H7 (cell line): ENCODE measurements at regions not wholly inside any gene's neighbourhood (a gene's known extent, or its start where the extent isn't known, plus 50 kb on each side); places are given as distances from the start of the nearest gene placed in this dataset.
"Not testable (repeated sequence)": the region's sequence is repeated elsewhere in the genome, so short reads cannot be mapped to it uniquely, and the experiment has no call there.

Experiments
- DNase-seq: peaks from one replicate; pipeline ENCODE4 v3.0.0; 2012
- H3K27me3 ChIP-seq: 2 replicates; pipeline ENCODE4 v1.6.0; 2011; ENCODE audit warnings: mild to moderate bottlenecking, low read length; ENCODE audit not compliant: control insufficient read depth, insufficient read depth
- H3K36me3 ChIP-seq: replicated peaks from 2 replicates; pipeline ENCODE4 v1.5.1; 2011; ENCODE audit warnings: low read length; ENCODE audit not compliant: control insufficient read depth, insufficient read depth
- H3K4me3 ChIP-seq: 2 replicates; pipeline ENCODE4 v1.5.1; 2011; ENCODE audit warnings: low read depth, mild to moderate bottlenecking, control low read depth, low read length, moderate library complexity; ENCODE audit not compliant: insufficient read depth

DNA sequence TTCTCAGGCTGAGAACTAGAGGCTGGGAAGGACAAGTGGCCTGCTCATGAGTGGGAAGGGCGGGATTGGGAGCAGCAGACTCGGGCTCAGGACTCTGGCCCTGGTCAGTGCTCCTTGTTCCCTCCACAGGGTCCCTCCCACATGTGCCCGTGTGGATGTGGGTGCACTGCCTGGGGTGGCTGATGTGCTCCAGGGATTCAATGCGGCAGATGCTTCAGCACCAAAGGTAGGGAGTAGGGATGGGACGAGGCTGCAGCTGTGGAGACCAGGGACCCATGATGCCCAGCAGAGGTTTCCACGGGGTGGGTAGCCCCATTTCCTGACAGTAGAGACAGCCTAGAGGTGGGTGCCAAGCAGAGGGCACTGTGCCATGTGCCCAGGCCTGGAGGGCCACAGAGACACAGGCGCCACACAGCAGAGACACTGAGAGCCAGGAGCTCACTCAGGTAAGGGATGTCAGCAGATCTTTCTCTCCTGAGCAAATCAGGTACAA lies 89.5 kb downstream of the GGTLC2 start:
- Histone ChIP-seq H3K36me3 (no peaks in the 10 kb centered on the region), H3K4me3 (no peak overlapping the region), H3K27me3 (peaks cover 36% of the 10 kb centered on the region)
- DNase-seq = no peak

DNA sequence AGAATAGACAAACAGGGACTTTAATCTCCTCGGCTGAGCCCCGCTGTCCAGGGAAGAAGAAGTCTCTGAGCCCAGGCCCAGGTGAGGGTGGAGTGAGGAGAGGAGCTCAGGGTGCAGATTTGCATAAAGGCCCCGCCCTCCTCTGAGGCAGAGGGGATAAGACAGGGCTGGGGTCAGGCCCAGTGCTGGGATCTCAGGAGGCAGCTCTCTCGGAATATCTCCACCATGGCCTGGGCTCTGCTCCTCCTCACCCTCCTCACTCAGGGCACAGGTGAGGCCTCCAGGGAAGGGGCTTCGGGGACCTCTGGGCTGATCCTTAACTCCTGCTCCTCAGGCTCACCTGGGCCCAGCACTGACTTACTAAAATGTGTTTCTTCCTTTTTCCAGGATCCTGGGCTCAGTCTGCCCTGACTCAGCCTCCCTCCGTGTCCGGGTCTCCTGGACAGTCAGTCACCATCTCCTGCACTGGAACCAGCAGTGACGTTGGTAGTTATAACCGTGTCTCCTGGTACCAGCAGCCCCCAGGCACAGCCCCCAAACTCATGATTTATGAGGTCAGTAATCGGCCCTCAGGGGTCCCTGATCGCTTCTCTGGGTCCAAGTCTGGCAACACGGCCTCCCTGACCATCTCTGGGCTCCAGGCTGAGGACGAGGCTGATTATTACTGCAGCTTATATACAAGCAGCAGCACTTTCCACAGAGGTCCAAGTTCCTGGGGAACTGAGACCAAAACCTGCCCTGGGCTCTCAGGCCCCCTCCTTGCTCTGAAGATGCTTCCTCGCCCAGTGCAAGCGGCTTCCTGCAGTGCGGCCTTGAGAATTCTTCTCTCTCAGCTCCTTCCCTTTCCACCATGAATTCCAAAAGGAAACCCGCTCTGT lies 90.2 kb downstream of the GGTLC2 start:
- peaks cover 38% of the 10 kb centered on the region for H3K27me3 ChIP-seq
- not testable (repeated sequence) for H3K4me3 ChIP-seq, H3K36me3 ChIP-seq
- peak; percentile 71 for DNase-seq

DNA sequence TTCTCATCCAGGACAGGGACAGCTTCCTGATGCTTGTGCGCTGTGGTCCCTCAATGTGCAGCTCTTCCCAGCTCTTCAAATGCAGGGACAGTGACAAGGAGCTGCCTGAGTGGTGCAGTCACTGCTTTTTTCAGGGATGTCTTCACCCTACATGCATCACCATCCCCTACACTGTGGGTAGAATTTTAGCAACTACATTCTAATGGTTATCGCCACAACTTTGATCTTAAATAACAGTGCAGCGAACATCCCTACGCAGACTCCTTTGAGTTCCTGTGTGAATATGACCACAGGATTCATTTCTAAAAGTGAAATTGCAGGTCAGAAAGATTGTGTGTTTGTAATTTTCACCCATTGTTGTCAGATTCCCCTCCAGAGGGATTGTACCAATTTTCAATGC lies 90.9 kb downstream of the GGTLC2 start:
- H3K27me3 ChIP-seq = peaks cover 38% of the 10 kb centered on the region
- H3K4me3 ChIP-seq, H3K36me3 ChIP-seq: not testable (repeated sequence)

DNA sequence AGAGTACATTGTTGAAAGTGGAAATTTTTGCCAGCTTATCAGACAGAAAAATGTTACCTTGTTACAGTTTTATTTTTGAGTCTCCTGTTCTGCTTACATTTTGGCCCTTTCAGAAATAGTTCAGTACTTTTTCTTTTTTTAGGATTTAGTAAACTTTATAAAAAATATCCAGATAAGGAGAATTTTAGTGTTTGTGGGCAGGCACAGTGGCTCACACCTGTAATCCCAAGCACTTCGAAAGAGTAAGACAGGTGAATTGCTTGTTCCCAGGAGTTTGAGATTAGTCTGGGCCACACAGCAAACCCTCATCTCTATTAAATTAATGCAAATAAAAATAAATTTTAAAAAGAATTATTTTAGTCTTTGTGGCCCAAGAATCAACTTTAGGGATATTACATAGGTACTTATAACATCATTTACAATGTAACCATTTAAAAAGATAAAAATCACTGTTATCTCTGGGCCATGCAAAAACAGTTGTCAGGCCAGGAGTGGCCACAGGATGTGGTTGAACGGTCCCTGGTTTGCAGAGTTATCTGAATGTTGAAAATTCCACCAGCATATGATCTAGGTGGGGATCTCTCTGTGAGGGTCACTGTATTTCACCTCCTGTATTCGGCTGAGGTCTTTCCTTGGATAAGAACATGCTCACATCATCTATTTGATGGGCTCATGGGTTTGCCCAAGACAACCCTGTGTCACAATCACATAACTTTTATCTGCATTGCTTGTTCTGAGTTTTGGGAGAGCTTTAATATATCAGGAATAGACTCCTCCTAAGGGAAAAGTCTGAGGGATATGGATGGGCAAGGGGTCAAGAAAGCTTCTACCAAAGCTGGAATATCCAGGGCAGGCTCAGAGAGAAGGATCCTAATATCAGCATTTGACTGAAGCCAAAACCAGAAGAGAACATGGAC lies 91.5 kb downstream of the GGTLC2 start:
- Histone ChIP-seq H3K4me3 (no peak overlapping the region), H3K36me3 (no peaks in the 10 kb centered on the region), H3K27me3 (peaks cover 37% of the 10 kb centered on the region)
- DNase-seq = no peak

More for the DNA sequence above, 90.9 kb downstream of the GGTLC2 start:
- not testable (repeated sequence) for DNase-seq

DNA sequence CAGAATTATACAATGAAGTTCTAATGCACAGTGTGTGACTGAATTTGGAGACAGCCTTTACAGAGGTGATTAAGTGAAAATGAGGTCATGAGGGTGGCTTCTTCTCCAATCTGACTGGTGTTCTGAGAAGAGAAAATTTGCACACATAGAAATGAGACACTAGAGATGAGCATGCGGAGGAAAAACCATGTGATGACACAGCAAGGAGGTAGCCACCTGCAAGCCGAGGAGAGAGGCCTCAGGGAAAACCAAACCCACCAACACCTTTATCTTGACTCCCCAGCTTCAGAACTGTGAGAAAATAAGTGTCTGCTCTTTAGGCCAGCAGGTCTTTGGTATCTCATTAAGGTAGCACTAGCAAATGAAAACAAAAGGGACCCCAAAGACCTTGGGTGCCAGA lies 93.2 kb downstream of the GGTLC2 start:
- no peak overlapping the region for H3K4me3 ChIP-seq
- peaks cover 40% of the 10 kb centered on the region for H3K27me3 ChIP-seq
- DNase-seq = no peak
- H3K36me3 ChIP-seq = no peaks in the 10 kb centered on the region

DNA sequence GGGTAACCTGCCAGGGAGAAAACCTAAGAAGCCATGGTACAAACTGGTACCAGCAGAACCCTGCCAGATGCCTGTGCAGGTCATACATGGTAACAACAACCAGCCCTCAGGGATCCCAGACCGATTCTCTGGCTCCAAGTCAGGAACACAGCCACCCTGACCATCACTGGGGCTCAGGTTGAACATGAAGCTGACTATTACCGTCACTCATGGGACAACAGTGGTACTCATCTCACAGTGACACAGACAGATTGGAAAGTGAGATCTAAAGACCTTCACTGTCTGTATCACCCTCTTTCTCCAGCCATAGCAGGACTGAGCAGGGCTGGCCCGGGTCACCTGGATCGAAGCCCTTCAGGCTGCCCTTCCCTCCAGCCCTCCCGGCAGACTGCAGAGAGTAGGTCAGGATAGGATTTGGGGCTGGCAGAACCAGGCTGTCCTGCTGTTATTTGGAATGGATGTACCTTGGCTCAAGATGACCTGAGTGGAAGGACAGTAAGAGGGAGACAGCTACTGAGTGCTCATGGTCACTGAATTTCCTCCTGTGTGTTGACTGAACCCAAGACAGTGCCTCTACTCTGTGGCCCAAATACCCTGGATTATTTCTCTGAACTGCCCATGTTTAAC lies 94.7 kb downstream of the GGTLC2 start:
- no peaks in the 10 kb centered on the region for H3K36me3 ChIP-seq
- no peak for DNase-seq
- peaks cover 47% of the 10 kb centered on the region for H3K27me3 ChIP-seq

DNA sequence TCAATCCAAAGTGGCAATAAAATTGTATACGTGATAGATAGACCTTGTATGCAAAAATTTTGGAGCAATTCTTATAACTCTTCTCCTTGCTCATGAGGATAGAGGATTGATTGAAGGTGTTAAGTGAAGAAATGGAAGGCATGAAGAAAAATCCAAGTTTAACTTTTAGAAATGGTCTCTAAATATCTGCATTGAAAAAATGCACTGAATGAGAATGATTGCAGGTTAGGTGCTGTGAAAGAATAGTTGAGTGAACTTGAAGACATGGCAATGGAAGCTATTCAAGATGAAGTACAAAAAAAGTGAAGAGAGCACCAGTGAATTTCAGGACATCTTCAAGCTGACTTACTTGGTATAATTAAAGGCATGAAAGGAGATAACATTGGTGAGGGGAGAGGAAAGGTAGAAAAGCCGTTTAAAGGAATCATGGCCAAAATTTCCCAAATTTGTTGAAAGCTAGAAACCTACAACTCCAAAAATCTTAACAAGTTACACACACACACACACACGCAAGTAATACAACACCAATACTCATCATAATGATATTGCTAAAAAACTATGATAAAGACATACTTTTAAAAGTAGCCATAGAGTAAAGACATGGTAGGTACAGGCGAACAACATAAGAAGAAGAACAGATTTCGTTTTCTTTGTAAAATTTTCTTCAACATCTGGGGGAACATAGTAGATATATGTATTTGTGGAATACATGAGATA lies 96.3 kb downstream of the GGTLC2 start:
- H3K27me3 ChIP-seq = peaks cover 54% of the 10 kb centered on the region
- DNase-seq = no peak

More for the DNA sequence above, 94.7 kb downstream of the GGTLC2 start:
- no peak overlapping the region for H3K4me3 ChIP-seq

DNA sequence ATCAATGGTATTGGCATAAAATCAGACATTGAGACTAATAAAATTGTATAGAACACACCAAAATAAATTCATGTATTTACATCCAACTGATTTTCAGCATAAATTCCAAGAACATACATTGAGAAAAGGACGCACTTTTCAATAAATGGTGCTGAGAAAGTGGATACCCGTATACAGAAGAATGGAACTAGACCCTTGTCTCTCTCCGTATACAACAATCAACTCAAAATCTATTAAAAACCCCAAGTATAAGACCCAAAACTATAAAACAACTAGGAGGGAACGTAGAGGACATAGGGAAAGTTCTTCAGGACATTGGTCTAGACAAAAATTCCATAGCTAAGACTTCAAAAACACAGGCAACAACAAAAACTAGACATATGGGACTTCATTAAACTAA lies 97.4 kb downstream of the GGTLC2 start:
- Histone ChIP-seq H3K27me3 (peaks cover 48% of the 10 kb centered on the region), H3K4me3 (no peak overlapping the region), H3K36me3 (no peaks in the 10 kb centered on the region)
- DNase-seq = no peak

More for the DNA sequence above, 96.3 kb downstream of the GGTLC2 start:
- no peak overlapping the region for H3K4me3 ChIP-seq
- H3K36me3 ChIP-seq = no peaks in the 10 kb centered on the region

DNA sequence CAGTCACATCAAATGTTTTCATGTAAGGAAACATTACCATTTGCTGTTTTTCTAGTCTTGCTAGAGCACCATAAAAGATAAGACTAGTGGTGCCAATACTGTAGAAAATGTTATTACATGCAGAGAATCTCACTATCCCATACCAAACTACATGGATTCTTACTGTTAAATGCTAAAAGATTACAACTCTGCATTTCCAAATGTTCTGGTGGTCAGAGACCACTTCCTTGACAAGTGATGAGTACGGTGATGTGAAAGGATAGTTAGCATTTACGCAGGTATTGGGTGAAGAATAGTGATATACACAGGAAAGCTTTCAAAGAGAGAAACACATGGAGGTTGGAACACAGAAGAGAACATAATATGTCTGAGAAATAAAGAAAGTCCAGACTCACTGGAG lies 98.2 kb downstream of the GGTLC2 start:
- H3K27me3 ChIP-seq = peaks cover 44% of the 10 kb centered on the region

DNA sequence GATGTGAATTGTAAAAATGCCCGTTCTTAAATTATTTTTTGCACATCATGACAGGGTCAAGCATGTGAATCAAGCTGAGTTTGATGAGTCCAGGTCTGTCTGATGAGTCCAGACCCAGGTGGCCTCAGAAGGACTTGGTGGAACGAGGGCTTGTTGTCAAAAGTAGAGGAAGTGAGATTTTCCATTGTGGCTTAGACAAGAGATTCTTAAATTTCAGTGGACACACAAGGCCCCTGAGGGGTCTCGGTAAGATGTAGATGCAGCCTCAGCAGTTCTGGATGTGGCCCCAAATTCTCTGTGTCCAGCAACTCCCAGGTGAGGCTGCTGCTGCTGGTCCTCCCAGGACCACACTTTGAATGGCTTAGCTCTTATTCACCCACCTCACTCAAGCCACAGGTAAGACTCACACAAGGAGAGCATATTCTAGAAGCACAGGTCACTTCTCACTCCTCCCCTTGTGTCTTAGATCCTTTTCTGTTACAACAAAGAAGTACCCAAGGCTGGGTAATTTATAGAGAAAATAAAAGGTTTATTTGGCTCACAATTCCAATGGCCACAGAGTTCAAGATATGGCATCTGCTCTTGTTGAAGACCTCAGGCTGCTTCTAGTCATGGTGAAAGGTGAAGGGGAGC lies 98.8 kb downstream of the GGTLC2 start:
- no peaks in the 10 kb centered on the region for H3K36me3 ChIP-seq
- peaks cover 38% of the 10 kb centered on the region for H3K27me3 ChIP-seq
- no peak overlapping the region for H3K4me3 ChIP-seq
- DNase-seq = no peak

More for the DNA sequence above, 98.2 kb downstream of the GGTLC2 start:
- Histone ChIP-seq H3K36me3 (no peaks in the 10 kb centered on the region), H3K4me3 (no peak overlapping the region)
- DNase-seq = no peak

DNA sequence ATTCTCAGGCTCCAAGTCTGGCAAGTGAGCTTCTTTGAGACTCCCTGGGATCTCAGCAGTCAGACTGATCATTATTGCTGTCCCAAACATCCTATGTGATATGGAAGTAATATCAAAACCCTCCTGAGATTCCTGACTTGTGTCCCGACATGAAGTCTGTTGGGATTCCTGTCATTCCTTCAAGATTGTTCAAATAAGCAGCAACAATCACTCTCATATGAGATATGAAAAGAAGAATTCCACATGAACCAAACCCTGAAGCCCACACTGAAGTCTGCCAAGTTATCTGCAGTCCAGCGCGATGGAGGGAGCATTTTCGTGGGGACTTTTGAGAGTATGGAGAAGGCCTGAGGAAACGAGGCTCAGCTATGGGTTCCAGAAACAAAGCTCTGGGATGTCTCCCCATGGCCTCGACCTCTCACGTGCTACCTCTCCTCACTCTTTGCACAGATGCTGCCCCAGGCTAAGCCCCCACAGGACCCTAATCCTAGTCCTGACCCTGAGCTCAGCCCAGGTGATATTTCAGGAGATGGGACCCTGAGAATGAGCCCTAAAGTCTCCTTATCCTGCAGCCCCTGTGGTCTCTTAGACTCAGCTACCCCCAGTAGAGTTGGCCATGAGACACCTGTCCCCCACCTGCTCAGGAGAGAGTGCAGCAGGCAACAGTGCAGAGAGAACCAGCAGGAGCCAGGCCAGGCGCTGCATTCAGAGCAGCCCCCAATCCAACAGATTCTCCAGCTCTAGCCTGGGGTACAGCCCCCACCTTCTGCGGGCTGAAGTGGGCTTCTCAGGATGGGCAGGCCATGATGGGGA lies 100.2 kb downstream of the GGTLC2 start:
- H3K4me3 ChIP-seq = no peak overlapping the region
- peaks cover 25% of the 10 kb centered on the region for H3K27me3 ChIP-seq
- H3K36me3 ChIP-seq = no peaks in the 10 kb centered on the region
- DNase-seq = no peak

DNA sequence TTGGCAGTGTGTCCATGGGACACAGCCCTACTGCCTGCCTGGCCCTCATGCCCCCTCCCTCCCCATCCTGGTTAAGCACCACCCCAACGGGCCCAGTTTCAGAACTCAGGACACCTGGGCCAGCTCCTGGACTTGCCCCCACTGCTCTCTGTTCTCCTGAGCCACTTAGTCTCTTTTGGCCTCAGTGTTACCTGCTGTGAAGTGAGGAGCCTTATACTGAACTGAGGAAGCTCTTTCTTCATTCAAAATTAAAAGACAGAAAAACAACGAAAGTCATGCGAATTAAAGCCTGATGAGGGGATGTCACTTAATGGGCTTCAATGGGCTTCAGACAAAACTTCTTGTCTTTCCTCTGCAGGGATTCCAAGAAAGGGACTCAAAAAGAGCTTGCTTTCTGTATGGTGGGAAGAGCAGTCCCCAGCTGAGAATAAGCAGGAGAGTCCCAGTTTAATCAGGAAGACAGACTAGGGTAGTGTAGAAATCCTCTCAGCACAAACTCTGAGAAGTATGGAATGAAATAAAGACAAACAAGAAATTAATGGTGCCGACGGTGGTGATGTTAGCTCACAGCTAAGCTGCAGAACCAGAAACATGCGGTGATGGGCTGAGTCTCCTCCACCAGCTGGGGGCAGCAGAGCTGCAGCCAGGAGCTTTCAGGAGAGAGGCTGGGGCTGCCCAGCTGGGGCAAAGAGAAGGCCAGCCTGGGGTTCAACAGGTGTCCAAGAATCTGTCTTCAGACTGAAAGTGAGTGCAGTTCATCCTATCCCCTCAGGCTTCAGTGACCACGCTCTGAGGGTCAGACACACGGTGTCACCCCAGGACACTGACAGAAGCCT lies 101.0 kb downstream of the GGTLC2 start:
- peak; percentile 65 for DNase-seq
- H3K36me3 ChIP-seq = no peaks in the 10 kb centered on the region
- H3K4me3 ChIP-seq = no peak overlapping the region
- H3K27me3 ChIP-seq = peaks cover 21% of the 10 kb centered on the region
